ENCODE measurements at regions not wholly inside any gene's neighbourhood (a gene's known extent, or its start where the extent isn't known, plus 50 kb on each side); places are given as distances from the start of the nearest gene placed in this dataset.

- intact Hi-C loops (cut with micrococcal nuclease), result no loop called here
Measured at GRCh38 chr14:34233619-34234018, 228.4 kb downstream of the SPTSSA start.

More at GRCh38 chr14:34233619-34234018, 228.4 kb downstream of the SPTSSA start:
- Histone ChIP-seq H3K9me3 (replicated peaks; ENCODE audit: control insufficient read depth, insufficient read depth, low read length) (no peaks in the 10 kb centered on the region), H4K20me1 (replicated peaks; ENCODE audit: control insufficient read depth, extremely low read depth, insufficient read depth, low read length) (no peaks in the 10 kb centered on the region), H3K79me2 (ENCODE audit: control insufficient read depth, insufficient read depth, low read length) (no peaks in the 10 kb centered on the region), H3K4me3 (replicated peaks in 1 of 3; ENCODE audit: insufficient read depth in 1 of 3, low read depth in 1 of 3, low read length in 3 of 3) (no peak overlapping the region), H3K9ac (replicated peaks; ENCODE audit: extremely low read depth, insufficient read depth, low read length) (no peak overlapping the region), H3K36me3 (ENCODE audit: control insufficient read depth in 2 of 2, extremely low read depth in 1 of 2, insufficient read depth in 2 of 2, low read length in 2 of 2) (no peaks in the 10 kb centered on the region), H3K27ac (ENCODE audit: insufficient read depth, low read depth, low read length) (no peak overlapping the region), H2AFZ (ENCODE audit: low read depth, low read length) (no peak overlapping the region), H3K9me1 (replicated peaks; ENCODE audit: control insufficient read depth, extremely low read depth, insufficient read depth, low read length) (no peaks in the 10 kb centered on the region), H3K4me2 (ENCODE audit: insufficient read depth, low read length) (no peak overlapping the region), H3K27me3 (ENCODE audit: control insufficient read depth in 2 of 2, insufficient read depth in 2 of 2, low read length in 2 of 2) (no peaks in the 10 kb centered on the region), H3K4me1 (ENCODE audit: control insufficient read depth, extremely low read depth, insufficient read depth, low read length) (no peaks in the 10 kb centered on the region)
- BruUV-seq (replicated peaks), result no TSS peak
- DNase-seq (ENCODE audit: low read depth, low spot score), result no peak
- dilution Hi-C loops (cut with MboI; ENCODE audit: extremely low pct_ligation_motif_present, low sequenced_read_pairs), result no loop called here
- FAIRE-seq, result no peak
- POLR2A ChIA-PET, result no interaction called here
- no peak for TF ChIP-seq FOS (IDR thresholded peaks at IDR 0.05; ENCODE audit: borderline replicate concordance, insufficient read depth, low read length)
- no peak for TF ChIP-seq CTCF (IDR thresholded peaks at IDR 0.05; ENCODE audit: extremely low read depth in 1 of 2, insufficient read depth in 1 of 2, low read depth in 1 of 2, low read length in 2 of 2)
- TF ChIP-seq EZH2 (IDR thresholded peaks at IDR 0.05; ENCODE audit: borderline replicate concordance, low read depth, low read length, severe bottlenecking), result no peak
- no peak for TF ChIP-seq GATA2 (IDR thresholded peaks at IDR 0.05; ENCODE audit: insufficient read depth, insufficient read length, low read depth, low read length)
- no peak for TF ChIP-seq MAX (IDR thresholded peaks at IDR 0.05; ENCODE audit: insufficient read depth, insufficient read length)
- no peak for TF ChIP-seq JUN (IDR thresholded peaks at IDR 0.05; ENCODE audit: borderline replicate concordance, insufficient read depth, insufficient read length, low read depth)
- TF ChIP-seq MYC (IDR thresholded peaks at IDR 0.05; ENCODE audit: low read depth, low read length), result no peak
- no peak for TF ChIP-seq POLR2AphosphoS5 (IDR thresholded peaks at IDR 0.05; ENCODE audit: insufficient read depth, low read depth, low read length)
- no peak for TF ChIP-seq POLR2A (IDR thresholded peaks at IDR 0.05; ENCODE audit: low read depth, low read length)
- CTCF ChIA-PET, result no interaction called here

Measured in endothelial cell of umbilical vein (primary cell).